22Rv1 (cell line): ENCODE measurements at regions not wholly inside any gene's neighbourhood (a gene's known extent, or its start where the extent isn't known, plus 50 kb on each side); places are given as distances from the start of the nearest gene placed in this dataset.

Experiments
- H3K27ac ChIP-seq: fragments of 450-650 bp; 2 replicates; pipeline ENCODE4 v1.5.1; 2017
- CTCF ChIP-seq: fragments of 450-650 bp; IDR thresholded peaks from 2 replicates; pipeline ENCODE4 v1.5.1; 2017; ENCODE audit warnings: mild to moderate bottlenecking
- ZFX ChIP-seq: fragments of 450-650 bp; IDR thresholded peaks from 2 replicates; pipeline ENCODE4 v1.6.1; 2017; ENCODE audit warnings: antibody characterized with exemption, borderline replicate concordance

- no peak overlapping the region for H3K27ac ChIP-seq
- no peak for TF ChIP-seq ZFX
- TF ChIP-seq CTCF, result no peak
Observed at GRCh38 chr1:98068016-98068415, 147.2 kb upstream of the DPYD start.

GRCh38 chr1:98066911-98067310 is 146.1 kb upstream of the DPYD start:
- TF ChIP-seq CTCF (no peak), ZFX (no peak)
- no peak overlapping the region for H3K27ac ChIP-seq

GRCh38 chr1:98059620-98060019 is 138.8 kb upstream of the DPYD start:
- no peak overlapping the region for H3K27ac ChIP-seq
- TF ChIP-seq CTCF, result no peak
- no peak for TF ChIP-seq ZFX

GRCh38 chr1:98058676-98059075 is 137.8 kb upstream of the DPYD start:
- no peak overlapping the region for H3K27ac ChIP-seq
- no peak for TF ChIP-seq ZFX
- no peak for TF ChIP-seq CTCF

GRCh38 chr1:98057236-98057910 is 136.5 kb upstream of the DPYD start:
- no peak overlapping the region for H3K27ac ChIP-seq
- TF ChIP-seq CTCF (no peak), ZFX (no peak)

GRCh38 chr1:98056781-98057180 is 135.9 kb upstream of the DPYD start:
- TF ChIP-seq CTCF, result no peak
- no peak for TF ChIP-seq ZFX
- H3K27ac ChIP-seq, result no peak overlapping the region

DNA sequence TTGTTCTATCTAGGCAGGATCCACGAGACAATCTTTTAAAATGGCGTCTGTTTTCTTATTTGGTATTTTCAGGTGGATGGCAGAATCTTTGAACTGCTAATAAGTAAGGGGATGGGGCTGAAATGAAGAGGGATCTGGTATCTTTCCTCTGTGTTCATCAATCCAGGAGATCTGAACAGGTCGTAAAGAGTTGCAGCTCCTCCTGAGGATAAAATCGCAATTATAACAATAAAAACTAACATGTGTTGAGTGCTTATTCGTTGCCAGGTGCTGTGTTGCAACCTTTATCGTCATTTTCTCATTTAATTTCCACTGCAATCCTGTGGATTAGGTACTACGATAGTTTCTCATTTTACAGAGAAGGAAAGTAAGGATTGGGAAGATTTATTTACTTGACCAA is 134.6 kb upstream of the DPYD start:
- TF ChIP-seq CTCF, result no peak
- no peak for TF ChIP-seq ZFX
- no peak overlapping the region for H3K27ac ChIP-seq
